Natural killer cell treated with Interleukin-12 subunit alpha and Interleukin-12 subunit beta and Interleukin-15 and Interleukin-18, amount 100 ng/mL, for 72 hours (primary cell): ENCODE measurements at regions not wholly inside any gene's neighbourhood (a gene's known extent, or its start where the extent isn't known, plus 50 kb on each side); places are given as distances from the start of the nearest gene placed in this dataset.

Experiments used
- ATAC-seq, 2 donors: fragments of 150-1000 bp; cut with Tn5 transposase in 1 of 2; sonication (Bioruptor Pico), chemical (Tn5 transposase) in 1 of 2; 2 replicates each; pipeline ENCODE4 v1.10.0; 2021
- DNase-seq: peaks from one replicate; pipeline ENCODE4 v3.0.0; 2022; ENCODE audit warnings: low spot score
- H3K27ac Mint-ChIP-seq, 2 donors: 1 replicate in 1 of 2; 2 replicates in 1 of 2; pipeline ENCODE4 v1.8.0; 2022; ENCODE audit warnings: mixed read lengths in 2 of 2, mild to moderate bottlenecking in 1 of 2, moderate library complexity in 1 of 2
- H3K27me3 Mint-ChIP-seq, 2 donors: 1 replicate in 1 of 2; 2 replicates in 1 of 2; pipeline ENCODE4 v1.8.0; 2022; ENCODE audit warnings: mixed read lengths in 2 of 2
- H3K36me3 Mint-ChIP-seq: one replicate; pipeline ENCODE4 v1.8.0; 2022; ENCODE audit warnings: mixed read lengths
- H3K4me1 Mint-ChIP-seq, 2 donors: 1 replicate in 1 of 2; 2 replicates in 1 of 2; pipeline ENCODE4 v1.8.0; 2022; ENCODE audit warnings: low read depth in 2 of 2, mixed read lengths in 2 of 2, mild to moderate bottlenecking in 1 of 2
- H3K4me3 Mint-ChIP-seq: one replicate; pipeline ENCODE4 v1.8.0; 2022; ENCODE audit warnings: mixed read lengths
- H3K9me3 Mint-ChIP-seq: 2 replicates; pipeline ENCODE4 v1.8.0; 2022; ENCODE audit warnings: mixed read lengths

DNA sequence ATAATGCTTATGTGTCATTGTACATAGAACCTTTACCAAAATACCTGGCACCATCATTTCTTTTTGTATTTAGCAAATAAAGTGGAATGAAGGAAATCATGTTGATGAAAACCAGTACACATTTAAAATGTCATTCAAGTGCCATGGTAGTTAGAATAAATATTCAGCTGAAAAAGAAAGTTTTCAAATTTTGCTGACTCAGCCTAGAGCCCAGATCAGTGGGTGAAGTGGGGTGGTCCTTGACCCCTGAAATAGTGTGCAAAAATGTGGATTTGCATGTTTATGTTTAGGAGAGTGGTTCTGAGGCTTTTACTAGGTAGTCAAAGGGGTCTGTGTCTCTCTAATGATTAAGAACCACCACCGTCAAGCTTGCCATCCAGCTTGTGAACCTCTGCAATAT lies 418.7 kb downstream of the ETNK1 start:
- Mint-ChIP-seq H3K27me3 (no peaks in the 10 kb centered on the region), H3K9me3 (peaks cover 6% of the 10 kb centered on the region), H3K4me1 (no peaks in the 10 kb centered on the region), H3K36me3 (no peaks in the 10 kb centered on the region), H3K4me3 (no peak overlapping the region), H3K27ac (no peak overlapping the region)
- ATAC-seq (no peak), DNase-seq (no peak)

DNA sequence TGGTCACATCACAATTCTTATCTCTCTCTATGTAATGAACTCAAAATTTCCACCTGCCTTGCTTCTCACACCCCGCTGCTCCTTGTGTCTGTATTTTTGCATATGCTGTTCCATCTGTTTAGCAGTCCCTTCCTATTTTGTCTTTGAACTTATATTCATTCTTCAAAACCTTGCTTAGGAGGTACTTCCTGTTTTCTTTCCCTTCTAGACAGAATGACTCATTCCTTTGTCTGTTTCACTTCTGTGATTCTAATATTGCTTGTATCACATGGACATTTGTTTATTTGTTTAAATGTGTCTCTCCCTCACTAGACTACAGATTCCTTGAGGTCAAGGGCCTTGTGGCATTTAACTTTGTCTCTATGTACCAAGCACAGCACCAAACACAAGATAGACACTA lies 424.2 kb downstream of the ETNK1 start:
- Mint-ChIP-seq H3K4me3 (no peak overlapping the region), H3K4me1 (no peaks in the 10 kb centered on the region), H3K9me3 (peaks cover 12% of the 10 kb centered on the region), H3K27ac (no peak overlapping the region), H3K27me3 (no peaks in the 10 kb centered on the region), H3K36me3 (no peaks in the 10 kb centered on the region)
- DNase-seq (no peak), ATAC-seq (no peak)

DNA sequence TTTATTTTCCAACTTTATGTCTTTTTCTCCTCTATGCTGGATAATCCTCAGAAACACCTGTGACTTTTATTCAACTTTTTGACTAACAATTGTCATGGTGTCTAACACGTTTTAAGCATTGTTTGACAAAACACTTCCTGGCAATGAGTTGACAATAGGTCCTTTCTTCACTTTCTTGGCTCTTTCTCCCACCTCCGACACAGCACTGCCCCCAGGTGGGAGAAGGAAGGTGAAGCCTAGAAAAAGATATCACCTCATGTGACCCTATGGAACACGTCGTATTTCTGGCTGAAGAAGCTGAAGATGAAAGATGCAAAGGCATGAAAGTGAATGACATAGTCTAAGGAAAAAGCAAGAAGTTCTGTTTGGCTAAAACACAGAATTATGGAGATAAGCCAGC lies 430.0 kb downstream of the ETNK1 start:
- Mint-ChIP-seq H3K27me3 (no peaks in the 10 kb centered on the region), H3K9me3 (peaks cover 5% of the 10 kb centered on the region), H3K4me1 (no peaks in the 10 kb centered on the region), H3K4me3 (no peak overlapping the region), H3K36me3 (no peaks in the 10 kb centered on the region), H3K27ac (no peak overlapping the region)
- no peak for DNase-seq
- ATAC-seq, result no peak

DNA sequence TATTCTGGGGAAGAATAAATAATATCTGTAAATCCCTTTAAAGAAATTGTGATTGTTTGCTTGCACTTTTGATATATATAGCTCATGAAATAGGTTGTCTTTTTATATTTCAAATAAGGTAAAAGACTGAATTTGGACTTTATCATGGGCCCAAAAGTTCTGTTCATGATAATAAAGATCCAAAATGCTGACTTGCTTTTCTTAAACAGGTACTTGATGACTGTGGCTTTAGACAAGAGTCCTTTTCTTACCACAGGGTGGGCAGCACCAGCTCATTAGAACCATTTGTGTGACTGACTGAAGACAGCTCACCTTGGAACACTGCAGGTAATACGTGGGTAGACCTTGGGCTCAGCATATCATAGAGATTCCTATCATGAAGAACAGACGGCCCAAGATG lies 432.6 kb downstream of the ETNK1 start:
- H3K27ac Mint-ChIP-seq, result no peak overlapping the region
- no peaks in the 10 kb centered on the region for H3K27me3 Mint-ChIP-seq
- no peaks in the 10 kb centered on the region for H3K4me1 Mint-ChIP-seq
- H3K9me3 Mint-ChIP-seq, result peaks cover 3% of the 10 kb centered on the region
- no peak for ATAC-seq
- no peaks in the 10 kb centered on the region for H3K36me3 Mint-ChIP-seq
- H3K4me3 Mint-ChIP-seq, result no peak overlapping the region
- no peak for DNase-seq

DNA sequence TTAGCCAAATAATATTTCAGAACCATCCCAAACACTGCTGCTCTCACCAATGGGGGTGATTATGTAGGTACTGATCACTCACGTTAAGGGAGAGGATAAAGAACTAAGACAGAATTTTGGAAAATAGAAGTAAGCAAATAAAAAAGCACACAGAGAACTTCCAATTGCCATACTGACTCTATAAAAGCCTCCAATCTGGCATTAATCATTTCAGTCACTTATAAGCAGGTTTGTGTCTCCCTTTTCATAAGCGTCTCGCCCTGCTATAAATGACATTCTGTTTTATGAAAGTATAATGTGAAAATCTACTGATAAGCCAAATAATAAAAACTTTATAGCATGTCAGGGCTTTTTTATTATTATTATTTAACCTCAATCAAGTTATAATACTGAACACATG lies 435.2 kb downstream of the ETNK1 start:
- Mint-ChIP-seq H3K4me1 (no peaks in the 10 kb centered on the region), H3K9me3 (peaks cover 5% of the 10 kb centered on the region), H3K27me3 (no peaks in the 10 kb centered on the region), H3K27ac (no peak overlapping the region), H3K4me3 (no peak overlapping the region), H3K36me3 (no peaks in the 10 kb centered on the region)
- no peak for DNase-seq
- ATAC-seq, result no peak

DNA sequence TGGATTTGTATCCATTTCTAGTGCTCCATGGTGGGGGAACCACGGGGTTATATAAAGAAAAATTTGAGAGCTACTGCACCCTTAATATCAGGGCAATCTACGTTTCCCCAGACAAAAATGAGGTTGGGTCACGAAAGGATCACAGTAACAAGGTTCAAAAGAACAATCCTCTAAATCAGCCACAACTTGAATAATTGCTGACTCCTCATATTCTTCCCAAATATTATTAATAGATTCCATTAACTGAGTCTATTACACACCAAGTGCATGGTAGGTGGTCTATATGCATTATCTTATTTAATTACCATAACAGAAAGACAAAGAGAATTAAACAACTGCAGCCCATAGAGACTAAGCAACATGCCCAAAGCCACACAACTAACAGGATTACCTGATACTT lies 438.2 kb downstream of the ETNK1 start:
- no peaks in the 10 kb centered on the region for H3K36me3 Mint-ChIP-seq
- ATAC-seq, result no peak
- H3K4me1 Mint-ChIP-seq, result no peaks in the 10 kb centered on the region

DNA sequence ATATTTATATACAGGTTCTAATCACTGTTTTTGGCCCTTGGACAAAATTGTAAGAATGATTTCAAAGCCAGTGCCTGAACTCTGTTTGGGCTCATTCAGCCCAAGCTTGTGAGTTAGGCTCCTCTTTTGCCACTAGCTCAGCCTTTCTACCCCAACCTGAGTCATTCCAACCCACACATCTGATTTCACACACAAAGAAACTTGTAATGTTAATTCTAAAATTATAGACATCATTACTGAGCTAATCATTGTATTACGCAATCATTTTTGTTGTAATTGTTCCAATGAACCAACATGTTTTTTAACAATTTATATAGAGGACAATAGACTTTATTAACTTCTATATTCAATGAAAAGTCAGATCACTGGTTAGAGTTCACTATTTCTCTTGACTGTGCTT lies 441.1 kb downstream of the ETNK1 start:
- Mint-ChIP-seq H3K36me3 (no peaks in the 10 kb centered on the region), H3K4me1 (no peaks in the 10 kb centered on the region), H3K27ac (no peak overlapping the region), H3K27me3 (no peaks in the 10 kb centered on the region), H3K9me3 (peaks cover 6% of the 10 kb centered on the region), H3K4me3 (no peak overlapping the region)
- DNase-seq, result no peak
- ATAC-seq, result no peak

More for the DNA sequence above, 438.2 kb downstream of the ETNK1 start:
- no peak overlapping the region for H3K4me3 Mint-ChIP-seq
- DNase-seq, result no peak
- H3K27me3 Mint-ChIP-seq, result no peaks in the 10 kb centered on the region
- H3K9me3 Mint-ChIP-seq, result peaks cover 6% of the 10 kb centered on the region
- no peak overlapping the region for H3K27ac Mint-ChIP-seq

DNA sequence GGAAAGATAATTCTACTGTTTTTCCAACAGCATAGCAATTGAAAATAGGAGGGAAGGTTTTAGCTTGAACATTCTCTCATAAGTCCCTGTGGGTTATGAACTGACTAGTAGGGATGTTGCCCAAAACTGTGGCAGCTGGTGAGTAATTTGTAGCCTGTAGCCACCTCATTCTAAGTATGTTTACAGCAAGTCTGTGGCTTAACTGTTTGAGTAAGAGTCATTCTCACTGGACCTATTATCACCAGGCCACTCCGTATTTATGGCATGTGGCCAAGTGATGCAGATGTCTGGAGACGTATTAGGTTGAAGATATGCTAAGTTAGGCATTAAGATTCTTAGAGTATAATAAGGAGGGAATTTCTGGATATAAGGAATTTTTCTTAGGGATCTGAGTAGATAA lies 458.3 kb downstream of the ETNK1 start:
- H3K4me3 Mint-ChIP-seq, result no peak overlapping the region
- H3K27me3 Mint-ChIP-seq, result no peaks in the 10 kb centered on the region
- DNase-seq (no peak), ATAC-seq (peak in 1 of 2 donors; percentile 48)
- no peak overlapping the region for H3K27ac Mint-ChIP-seq
- H3K36me3 Mint-ChIP-seq, result no peaks in the 10 kb centered on the region
- no peaks in the 10 kb centered on the region for H3K4me1 Mint-ChIP-seq
- H3K9me3 Mint-ChIP-seq, result peaks cover 16% of the 10 kb centered on the region

DNA sequence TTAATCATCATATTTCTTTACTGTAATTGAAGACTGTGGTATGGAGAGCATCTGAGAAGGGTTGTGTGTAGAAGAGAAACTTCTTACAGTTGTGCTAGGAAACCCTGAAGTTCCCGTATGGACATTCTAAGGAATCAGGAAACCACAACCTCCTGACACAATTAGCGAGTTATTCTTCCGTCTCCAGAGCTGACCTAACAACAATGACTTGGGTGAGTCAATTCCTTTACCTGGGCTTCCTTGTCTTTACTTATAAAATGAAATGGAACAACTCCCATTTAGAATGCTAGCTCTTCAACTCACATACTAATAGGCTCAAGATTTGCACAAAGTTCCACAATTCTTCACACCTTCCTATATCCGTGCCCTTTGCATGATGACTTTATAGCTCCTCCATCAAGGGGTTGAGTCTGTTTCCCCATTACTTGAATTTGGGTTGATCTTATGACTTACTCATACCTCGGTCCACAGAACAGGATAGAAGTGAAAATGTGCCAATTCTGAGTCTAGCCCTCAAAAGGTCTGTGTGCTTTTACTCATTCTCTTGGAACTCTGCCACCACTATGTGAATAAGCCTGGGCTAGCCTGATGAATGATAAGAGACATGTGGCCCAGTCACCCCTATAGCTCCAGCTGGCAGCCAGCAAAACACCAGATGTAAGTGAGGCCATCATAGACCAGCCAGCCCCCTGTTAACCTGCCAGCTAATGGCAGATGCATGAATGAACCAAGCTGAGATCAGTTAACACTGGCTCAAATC lies 459.4 kb downstream of the ETNK1 start:
- peak in 1 of 2 donors; percentile 38 for ATAC-seq
- no peak overlapping the region for H3K27ac Mint-ChIP-seq

DNA sequence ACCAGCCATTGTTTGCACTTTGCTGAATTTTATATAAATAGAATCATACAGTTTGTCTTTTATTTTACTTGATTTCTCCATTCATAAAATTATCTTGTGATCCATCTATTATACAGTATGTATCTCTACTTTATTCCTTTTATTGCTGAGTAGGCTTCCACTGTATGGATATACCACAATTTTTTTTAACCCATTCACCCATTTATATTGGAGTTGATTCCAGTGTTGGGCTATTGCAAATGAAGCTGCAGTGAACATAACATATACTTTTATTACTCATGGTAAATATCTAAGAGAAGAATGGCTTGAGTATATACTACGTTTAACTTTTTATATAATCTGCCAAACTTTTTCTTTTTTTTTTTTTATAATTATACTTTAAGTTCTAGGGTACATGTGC lies 463.6 kb downstream of the ETNK1 start:
- Mint-ChIP-seq H3K36me3 (no peaks in the 10 kb centered on the region), H3K9me3 (peaks cover 12% of the 10 kb centered on the region), H3K27ac (no peak overlapping the region), H3K4me1 (no peaks in the 10 kb centered on the region), H3K27me3 (no peaks in the 10 kb centered on the region), H3K4me3 (no peak overlapping the region)
- ATAC-seq (no peak), DNase-seq (no peak)

More for the DNA sequence above, 459.4 kb downstream of the ETNK1 start:
- Mint-ChIP-seq H3K36me3 (no peaks in the 10 kb centered on the region), H3K4me3 (no peak overlapping the region), H3K4me1 (no peaks in the 10 kb centered on the region), H3K27me3 (no peaks in the 10 kb centered on the region), H3K9me3 (peaks cover 16% of the 10 kb centered on the region)
- DNase-seq, result no peak

DNA sequence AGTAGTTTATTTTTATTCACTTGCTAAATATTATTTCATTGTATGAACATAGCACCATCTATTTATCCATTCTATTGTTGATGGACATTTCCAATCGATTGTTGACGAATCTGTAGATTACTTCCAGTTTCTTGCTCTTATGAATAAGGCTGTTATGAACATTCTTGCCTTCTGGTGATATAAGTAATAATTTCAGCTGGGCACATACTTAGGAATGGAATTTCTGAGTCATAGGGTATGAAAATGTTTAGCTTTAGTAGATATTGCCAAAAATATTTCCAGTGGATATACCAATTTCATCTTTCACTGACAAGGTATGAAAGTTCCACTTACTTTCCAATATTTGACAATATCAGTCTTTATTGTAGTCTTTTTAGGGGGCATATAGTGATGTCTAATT lies 468.5 kb downstream of the ETNK1 start:
- DNase-seq (no peak), ATAC-seq (no peak)
- no peak overlapping the region for H3K4me3 Mint-ChIP-seq
- no peaks in the 10 kb centered on the region for H3K27me3 Mint-ChIP-seq
- no peaks in the 10 kb centered on the region for H3K36me3 Mint-ChIP-seq
- H3K9me3 Mint-ChIP-seq, result peaks cover 9% of the 10 kb centered on the region
- H3K4me1 Mint-ChIP-seq, result no peaks in the 10 kb centered on the region
- H3K27ac Mint-ChIP-seq, result no peak overlapping the region

DNA sequence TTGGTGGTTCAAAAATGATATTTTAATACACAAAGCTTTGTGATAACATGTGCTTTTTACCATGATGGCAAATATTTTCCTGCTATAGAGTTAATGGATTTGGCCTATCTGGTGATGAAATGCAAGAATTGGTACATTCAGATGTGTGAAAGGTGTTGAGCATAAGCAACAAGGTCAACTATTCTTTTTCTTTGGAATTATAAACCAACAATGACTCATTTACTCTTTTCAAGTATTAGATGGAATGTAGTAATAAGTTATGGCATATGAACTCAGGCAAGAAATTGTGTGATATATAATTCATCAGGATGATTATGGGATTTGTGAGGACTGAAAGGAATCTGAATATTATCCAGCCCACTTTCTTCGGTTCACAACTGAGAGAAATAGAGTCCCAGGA lies 471.4 kb downstream of the ETNK1 start:
- DNase-seq (no peak), ATAC-seq (no peak)
- Mint-ChIP-seq H3K36me3 (no peaks in the 10 kb centered on the region), H3K4me1 (no peaks in the 10 kb centered on the region), H3K4me3 (no peak overlapping the region), H3K27me3 (no peaks in the 10 kb centered on the region), H3K27ac (no peak overlapping the region), H3K9me3 (peaks cover 11% of the 10 kb centered on the region)

DNA sequence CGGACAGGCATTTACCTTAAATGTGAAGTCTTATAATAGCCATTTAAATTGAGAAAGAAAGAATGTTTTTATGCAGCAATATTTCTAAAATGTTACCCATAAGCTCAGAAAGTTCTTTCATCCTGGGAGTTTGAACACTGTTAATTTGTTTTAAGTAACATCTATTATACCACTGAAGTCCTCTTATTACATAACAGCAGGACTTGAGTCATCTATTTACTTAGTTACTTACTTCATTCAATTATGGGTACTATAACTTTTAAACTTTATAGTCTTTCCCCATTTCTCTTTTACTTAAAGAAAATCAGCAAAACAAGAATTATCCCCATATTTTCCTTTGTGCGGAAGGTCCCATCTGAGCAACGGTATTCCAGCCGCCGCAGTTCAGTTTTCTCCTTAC lies 473.1 kb downstream of the ETNK1 start:
- Mint-ChIP-seq H3K4me3 (no peak overlapping the region), H3K27me3 (no peaks in the 10 kb centered on the region), H3K9me3 (peaks cover 8% of the 10 kb centered on the region), H3K36me3 (no peaks in the 10 kb centered on the region), H3K4me1 (no peaks in the 10 kb centered on the region), H3K27ac (no peak overlapping the region)
- DNase-seq (no peak), ATAC-seq (no peak)

DNA sequence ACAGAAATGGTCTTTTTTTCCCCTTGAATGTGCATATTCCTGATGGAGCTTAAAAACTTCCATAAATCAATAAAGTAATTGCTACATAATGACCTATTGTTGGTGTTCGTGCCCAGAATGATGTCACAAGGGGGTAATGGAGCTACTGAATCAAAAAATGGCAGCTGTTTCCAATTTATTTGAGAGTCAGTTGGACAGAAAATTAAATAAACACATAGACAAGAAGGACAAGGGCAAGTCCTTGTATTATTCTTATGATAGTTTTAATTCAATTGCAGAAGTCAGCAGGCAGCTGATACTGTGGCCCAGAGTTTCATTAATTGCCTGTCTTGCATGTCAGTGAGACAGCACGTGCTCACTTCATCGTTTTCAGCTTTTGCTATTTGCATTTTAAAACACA lies 473.5 kb downstream of the ETNK1 start:
- ATAC-seq, result no peak
- no peaks in the 10 kb centered on the region for H3K27me3 Mint-ChIP-seq
- DNase-seq, result no peak
- H3K9me3 Mint-ChIP-seq, result peaks cover 8% of the 10 kb centered on the region
- no peak overlapping the region for H3K27ac Mint-ChIP-seq
- H3K4me1 Mint-ChIP-seq, result no peaks in the 10 kb centered on the region
- no peaks in the 10 kb centered on the region for H3K36me3 Mint-ChIP-seq
- H3K4me3 Mint-ChIP-seq, result no peak overlapping the region

DNA sequence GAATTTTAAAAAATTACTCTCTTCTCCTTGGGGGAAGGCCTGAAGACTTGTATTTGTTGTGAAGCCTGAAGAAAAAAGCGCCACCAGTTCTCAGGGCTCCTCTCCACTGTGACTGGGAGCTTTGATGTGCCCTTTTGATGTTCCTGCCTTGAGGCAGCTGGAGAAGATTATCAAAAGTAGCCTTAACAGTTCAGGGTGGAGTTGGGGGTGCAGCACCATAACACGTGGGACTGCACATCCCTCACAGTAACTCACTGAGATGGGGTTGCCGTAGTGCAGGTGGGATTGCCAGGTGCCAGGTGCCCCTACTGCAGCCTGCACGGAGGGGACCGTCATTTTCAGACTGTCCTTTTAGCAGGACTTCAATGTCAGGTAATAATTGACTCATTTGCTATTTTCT lies 474.1 kb downstream of the ETNK1 start:
- ATAC-seq (no peak), DNase-seq (no peak)
- peaks cover 8% of the 10 kb centered on the region for H3K9me3 Mint-ChIP-seq
- H3K27me3 Mint-ChIP-seq, result no peaks in the 10 kb centered on the region
- H3K4me1 Mint-ChIP-seq, result no peaks in the 10 kb centered on the region
- H3K36me3 Mint-ChIP-seq, result no peaks in the 10 kb centered on the region
- H3K4me3 Mint-ChIP-seq, result no peak overlapping the region
- no peak overlapping the region for H3K27ac Mint-ChIP-seq
